GM19438 (cell line): ENCODE measurements at regions not wholly inside any gene's neighbourhood (a gene's known extent, or its start where the extent isn't known, plus 50 kb on each side); places are given as distances from the start of the nearest gene placed in this dataset.
"Not testable (repeated sequence)": the region's sequence is repeated elsewhere in the genome, so short reads cannot be mapped to it uniquely, and the experiment has no call there.

Experiments
- ATAC-seq: cut with Tn5 transposase; IDR thresholded peaks from one replicate; pipeline ENCODE4 v1.9.1; 2021; ENCODE audit warnings: low read depth; ENCODE audit not compliant: unreplicated experiment

DNA sequence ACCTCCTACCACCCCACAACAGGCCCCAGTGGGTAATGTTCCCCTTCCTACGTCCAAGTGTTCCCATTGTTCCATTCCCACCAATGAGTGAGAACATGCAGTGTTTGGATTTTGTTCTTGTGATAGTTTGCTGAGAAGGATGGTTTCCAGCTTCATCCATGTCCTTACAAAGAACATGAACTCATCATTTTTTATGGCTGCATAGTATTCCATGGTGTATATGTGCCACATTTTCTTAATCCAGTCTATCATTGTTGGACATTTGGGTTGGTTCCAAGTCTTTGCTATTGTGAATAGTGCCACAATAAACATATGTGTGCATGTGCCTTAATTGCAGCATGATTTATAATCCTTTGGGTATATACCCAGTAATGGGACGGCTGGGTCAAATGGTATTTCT lies 81.6 kb downstream of the P2RY10 start:
- ATAC-seq: not testable (repeated sequence)

DNA sequence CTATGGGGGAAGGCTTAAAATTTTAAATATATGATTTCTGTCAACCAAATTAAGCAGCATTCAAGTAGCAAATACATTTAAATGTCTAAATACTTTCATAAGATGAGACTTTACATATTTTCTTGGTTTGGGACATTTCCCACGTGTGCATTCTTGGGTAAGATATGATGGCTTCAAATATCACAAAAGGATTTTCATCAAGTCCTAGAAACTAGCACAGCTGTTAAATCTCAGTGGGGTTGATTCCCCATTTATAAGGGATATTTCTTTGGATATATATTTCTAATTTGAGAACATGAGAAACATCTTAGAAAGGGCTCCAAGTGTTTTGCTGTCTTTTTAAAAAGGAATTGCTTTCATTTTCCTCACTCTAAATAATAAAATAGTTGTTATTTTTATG lies 90.2 kb downstream of the P2RY10 start:
- no peak for ATAC-seq

DNA sequence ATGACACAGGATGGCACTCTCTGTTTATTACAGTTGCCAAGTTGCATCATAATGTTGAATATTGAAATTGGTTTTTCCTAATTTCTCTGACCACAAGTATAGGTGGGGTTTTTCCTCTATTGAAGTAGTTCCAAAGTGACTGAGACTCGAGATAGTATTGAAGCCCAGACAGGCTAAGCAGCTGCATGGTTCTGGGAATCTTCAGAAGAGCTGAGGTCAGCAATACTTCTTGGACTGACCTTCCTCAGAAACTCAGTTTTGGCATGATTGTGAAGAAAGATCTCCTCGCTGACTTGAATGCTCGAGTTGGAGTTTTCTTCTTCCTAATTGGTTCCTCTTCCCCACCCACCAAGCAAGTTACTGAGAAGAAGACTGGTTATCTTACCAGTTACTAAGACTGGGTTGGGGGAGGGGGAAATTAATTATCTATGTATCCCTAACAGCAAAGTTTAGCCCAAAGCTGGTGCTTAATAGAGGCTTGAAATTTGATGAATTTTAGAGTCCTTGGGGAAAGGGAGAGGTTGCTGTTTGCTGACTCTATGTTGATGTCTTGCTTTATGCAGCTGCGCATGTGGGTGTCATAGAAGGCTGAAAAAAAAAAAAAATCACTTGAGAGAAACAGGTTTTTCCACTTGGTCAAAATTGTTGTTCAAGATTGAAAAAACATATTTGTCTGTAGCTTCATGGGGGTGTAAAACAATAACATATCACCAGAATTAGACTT lies 91.1 kb downstream of the P2RY10 start:
- no peak for ATAC-seq

DNA sequence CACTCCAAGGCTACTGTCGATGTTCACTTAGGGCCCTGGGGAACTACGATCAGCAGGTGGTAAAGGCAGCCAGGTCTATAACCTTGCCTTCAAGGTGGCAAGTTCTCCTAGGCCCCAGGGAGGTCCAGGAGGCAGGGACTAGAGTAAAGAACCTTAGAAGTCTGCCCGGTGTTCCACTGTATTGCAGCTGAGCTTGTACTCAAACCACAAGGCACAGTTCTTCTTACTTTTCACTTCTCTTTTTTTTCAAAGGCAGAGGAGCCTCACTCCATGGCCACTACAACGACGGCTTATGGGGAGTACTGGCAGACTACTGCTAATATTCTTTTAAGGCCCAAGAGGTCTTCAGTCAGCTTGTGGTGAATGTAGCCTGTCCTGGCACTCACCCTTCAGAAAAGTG lies 78.8 kb upstream of the GPR174 start:
- peak; percentile 90 for ATAC-seq

DNA sequence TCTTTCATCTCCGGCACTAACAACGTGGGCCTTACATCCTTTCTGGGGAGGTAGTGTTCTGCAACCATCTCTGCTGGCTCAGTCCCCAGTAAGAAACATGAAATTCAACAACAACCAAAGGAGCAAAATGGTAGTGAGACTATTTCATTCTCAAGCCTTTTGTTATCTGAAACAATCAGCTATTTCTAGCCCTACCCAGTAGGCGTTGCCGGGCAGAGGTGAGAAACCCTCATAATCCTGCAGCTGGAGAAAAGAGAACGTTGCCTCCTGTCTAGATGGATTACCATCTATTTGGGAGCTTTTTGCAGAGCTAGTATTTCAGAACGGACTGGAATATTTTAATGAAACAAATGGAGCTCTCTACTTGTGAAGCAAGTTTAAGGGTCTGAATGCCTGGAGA lies 66.4 kb upstream of the GPR174 start:
- ATAC-seq: no peak

DNA sequence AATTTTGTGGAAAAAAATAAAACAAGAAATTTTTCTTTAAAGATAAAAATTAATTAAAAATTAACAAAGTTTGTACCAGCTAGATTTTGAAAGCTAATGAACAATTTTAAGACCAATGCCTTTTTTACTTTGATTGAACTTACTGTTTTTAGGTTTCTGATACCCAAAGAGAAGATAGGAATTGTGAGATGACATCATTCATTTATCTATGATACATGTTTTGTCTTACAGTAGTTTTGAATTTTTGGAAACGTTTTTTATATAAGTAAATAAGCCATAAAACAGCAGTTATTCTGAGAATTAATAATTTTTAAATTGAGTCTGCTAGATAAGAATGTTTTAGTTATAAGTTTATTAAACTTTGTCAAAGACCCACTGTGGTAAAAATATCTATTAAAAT lies 65.0 kb upstream of the GPR174 start:
- ATAC-seq: no peak

DNA sequence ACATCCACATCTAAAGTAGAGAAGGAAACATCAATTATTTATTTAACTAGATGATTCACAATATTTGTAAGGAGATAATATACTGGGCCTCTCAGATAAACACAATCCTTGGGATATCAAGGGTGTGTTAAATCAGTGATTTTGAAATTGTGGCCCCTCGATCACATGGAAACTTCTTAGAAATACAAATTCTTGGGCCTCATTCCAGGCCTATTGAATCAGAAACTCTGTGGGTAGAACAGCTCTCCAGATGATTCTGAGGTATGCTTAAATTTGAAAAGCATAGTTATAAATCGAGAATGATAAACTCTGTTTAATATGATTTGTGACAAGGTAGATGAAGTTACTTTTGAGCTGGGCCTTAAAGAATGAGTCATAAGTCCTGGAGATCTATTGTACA lies 64.3 kb upstream of the GPR174 start:
- ATAC-seq: no peak

DNA sequence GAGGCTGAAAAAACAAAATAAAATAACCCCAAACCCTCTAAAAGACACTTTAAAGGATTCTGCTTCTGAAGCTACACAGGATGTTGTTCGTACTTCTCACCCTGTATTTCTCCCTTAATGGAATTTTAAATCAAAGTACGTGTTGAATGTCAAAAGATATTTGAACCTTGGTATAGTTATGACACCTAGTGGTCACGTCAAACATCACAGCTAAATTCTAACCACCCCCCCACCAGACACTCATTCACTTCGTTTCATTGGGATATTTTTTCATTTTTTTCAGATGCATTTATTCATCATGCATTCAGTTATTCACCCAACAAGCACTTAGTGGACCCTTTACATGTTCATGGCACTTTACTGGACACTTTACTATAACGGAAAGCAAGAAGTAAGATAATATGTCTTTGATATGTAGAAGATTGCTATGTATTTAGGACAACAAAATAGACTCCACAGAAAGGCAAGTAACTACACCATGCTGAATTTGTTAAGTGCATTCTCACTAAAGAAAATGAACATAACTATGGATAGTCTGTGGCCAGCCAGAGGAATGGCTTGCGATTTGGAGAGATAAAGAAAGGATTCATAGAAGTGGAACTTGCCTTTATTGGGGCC lies 62.5 kb upstream of the GPR174 start:
- no peak for ATAC-seq

DNA sequence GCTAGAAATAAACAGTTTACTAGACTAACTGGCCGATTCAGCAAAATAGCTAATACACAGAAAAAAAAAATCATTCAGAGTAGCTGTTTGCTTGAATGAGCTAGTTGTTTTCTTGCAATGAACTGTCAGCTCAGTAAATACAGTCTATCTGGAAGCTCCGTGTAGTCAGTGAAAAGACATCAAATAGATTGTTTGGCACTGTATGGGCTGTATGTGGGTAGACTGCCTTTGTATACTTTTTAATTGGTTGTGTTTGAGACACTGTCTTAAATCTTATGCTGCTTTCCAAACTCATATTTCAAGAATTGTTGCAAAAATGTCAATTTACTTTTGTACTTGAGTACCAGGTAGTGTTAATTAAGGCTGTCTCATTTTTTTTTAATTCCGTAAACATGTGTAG lies 61.6 kb upstream of the GPR174 start:
- no peak for ATAC-seq

DNA sequence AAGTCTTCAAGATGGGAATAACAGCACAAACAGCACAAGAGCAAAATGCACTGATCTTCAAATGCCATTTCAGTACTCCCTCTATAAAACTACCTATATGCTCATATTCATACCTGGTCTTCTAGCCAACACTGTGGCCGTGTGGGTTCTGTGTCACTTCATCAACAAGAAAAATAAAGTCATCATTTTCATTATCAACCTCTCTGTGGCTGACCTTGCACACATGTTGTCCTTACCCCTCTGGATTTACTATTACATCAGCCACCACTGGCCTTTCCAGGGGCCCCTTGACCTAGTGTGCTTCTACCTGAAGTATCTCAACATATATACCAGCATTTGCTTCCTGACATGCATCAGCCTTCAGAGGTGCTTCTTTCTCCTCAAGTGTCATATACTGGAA lies 59.6 kb upstream of the GPR174 start:
- no peak for ATAC-seq

DNA sequence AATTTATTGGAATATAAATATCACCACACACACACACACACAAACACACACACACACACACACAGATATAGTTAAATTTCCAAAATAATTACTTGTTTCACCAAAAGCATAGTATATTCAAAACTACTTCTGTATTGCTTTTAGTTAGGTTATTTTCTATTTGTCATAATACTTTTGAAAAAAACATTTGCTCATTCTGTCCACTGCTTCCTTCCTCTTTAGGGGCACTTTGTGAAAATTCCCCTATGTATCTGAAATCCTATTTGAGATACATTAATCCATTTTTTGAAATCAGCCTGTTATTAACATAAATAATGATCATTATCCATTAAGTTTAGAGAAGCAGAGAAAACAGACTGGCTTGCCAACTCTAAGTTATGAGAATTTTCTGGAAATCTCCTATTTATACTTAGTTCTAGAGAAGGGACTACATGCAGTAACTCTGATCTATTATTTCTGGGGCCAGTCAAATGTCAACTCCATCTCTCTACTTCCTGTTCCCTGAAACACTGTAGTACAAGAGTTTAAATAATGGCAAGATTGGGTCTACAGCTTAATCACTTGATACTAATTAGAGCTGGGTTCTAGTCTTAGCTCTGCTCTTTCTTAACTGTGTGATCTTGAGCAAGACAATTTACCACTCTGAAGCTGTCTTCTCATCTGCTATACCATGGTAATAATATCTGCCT lies 54.4 kb upstream of the GPR174 start:
- ATAC-seq: no peak

DNA sequence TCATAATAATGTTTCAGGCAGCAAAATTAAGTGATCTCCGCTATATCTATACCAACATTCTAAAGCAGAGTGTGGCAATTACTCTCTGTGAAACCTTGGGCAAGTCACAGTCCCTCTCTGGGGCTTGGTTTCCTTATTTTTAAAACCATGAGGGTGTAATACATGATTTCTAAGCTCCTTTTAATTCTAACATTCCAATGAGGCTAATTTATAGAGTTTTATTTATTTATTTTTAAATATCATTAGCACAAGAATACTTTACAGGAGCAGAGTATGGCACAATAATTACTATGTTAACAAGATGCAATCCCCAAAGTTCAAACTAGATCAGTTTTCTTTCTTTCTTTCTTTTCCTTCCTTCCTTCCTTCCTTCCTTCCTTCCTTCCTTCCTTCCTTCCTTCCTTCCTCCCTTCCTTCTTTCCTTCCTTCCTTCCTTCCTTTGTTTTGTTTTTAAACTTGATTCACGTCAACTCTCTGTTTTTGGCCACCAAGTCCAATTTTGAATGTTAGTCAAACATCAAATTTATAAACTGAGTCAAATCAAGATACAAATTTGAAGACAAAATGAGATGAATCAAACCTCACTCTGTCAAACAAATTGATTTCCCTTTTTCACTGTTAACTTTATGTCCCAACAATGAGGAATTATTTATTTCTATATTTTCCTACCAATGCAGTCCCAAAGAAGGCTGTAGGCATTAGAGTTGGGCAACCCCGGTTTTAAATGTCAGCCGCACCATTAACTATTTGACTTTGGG lies 50.2 kb upstream of the GPR174 start:
- ATAC-seq: no peak
